ENCODE measurements at regions not wholly inside any gene's neighbourhood (a gene's known extent, or its start where the extent isn't known, plus 50 kb on each side); places are given as distances from the start of the nearest gene placed in this dataset.
"Not testable (repeated sequence)": the region's sequence is repeated elsewhere in the genome, so short reads cannot be mapped to it uniquely, and the experiment has no call there.

DNA sequence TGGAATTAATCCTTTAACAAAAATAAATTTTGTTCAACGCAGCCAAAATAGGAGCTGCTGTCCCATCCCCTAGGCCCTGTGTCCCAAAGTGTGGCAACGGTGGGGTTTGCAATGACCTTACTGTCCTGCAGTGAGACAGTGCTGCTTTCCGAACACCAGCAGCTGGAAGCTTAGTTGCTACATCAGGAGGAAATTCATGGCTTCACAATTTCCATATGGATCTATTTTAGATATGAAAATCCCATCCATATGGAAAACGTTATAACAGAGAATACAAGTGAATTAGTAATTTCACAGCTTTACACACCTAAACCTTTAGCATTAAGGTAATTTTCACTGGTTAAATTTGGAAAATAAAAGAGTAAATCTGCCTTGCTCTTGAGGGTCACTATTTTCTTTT, 396.3 kb upstream of the TENM3 start:
- H3K36me3 Mint-ChIP-seq (ENCODE audit: unreplicated experiment), result no peaks in the 10 kb centered on the region
- no peaks in the 10 kb centered on the region for H3K9me3 Mint-ChIP-seq (ENCODE audit: unreplicated experiment)
- no peak for DNase-seq (ENCODE audit: extremely low spot score, unreplicated experiment)
- TF ChIP-seq, protein P1, sequence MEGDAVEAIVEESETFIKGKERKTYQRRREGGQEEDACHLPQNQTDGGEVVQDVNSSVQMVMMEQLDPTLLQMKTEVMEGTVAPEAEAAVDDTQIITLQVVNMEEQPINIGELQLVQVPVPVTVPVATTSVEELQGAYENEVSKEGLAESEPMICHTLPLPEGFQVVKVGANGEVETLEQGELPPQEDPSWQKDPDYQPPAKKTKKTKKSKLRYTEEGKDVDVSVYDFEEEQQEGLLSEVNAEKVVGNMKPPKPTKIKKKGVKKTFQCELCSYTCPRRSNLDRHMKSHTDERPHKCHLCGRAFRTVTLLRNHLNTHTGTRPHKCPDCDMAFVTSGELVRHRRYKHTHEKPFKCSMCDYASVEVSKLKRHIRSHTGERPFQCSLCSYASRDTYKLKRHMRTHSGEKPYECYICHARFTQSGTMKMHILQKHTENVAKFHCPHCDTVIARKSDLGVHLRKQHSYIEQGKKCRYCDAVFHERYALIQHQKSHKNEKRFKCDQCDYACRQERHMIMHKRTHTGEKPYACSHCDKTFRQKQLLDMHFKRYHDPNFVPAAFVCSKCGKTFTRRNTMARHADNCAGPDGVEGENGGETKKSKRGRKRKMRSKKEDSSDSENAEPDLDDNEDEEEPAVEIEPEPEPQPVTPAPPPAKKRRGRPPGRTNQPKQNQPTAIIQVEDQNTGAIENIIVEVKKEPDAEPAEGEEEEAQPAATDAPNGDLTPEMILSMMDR (IDR thresholded peaks at IDR 0.05), result no peak
- no peaks in the 10 kb centered on the region for H3K27me3 Mint-ChIP-seq (ENCODE audit: unreplicated experiment)
- no peaks in the 10 kb centered on the region for H3K4me1 Mint-ChIP-seq (ENCODE audit: unreplicated experiment)
- no peak overlapping the region for H3K4me3 Mint-ChIP-seq (ENCODE audit: unreplicated experiment)
- no peak overlapping the region for H3K27ac Mint-ChIP-seq (ENCODE audit: unreplicated experiment)

DNA sequence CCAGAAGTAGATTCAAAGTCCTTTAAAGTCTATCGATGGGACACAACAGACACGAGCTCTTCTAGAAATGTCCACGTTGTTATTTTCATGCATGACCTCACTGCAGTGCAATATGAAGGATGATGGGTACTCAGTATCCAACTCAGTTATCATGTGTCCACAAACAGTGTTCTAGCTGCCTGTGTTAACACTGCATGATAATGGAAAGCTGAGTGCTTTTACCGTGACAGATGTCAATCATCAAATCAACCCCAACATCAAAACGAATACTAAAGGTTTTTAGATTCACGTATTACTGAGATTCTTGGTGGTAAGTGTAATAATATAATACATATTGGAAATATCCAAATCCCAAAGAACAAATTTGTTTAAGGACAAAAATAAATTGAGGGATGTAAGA, 394.8 kb upstream of the TENM3 start:
- H3K9me3 Mint-ChIP-seq (ENCODE audit: unreplicated experiment), result no peaks in the 10 kb centered on the region
- no peak for DNase-seq (ENCODE audit: extremely low spot score, unreplicated experiment)
- H3K36me3 Mint-ChIP-seq (ENCODE audit: unreplicated experiment), result no peaks in the 10 kb centered on the region
- no peaks in the 10 kb centered on the region for H3K4me1 Mint-ChIP-seq (ENCODE audit: unreplicated experiment)
- H3K27ac Mint-ChIP-seq (ENCODE audit: unreplicated experiment), result no peak overlapping the region
- H3K4me3 Mint-ChIP-seq (ENCODE audit: unreplicated experiment), result no peak overlapping the region
- no peaks in the 10 kb centered on the region for H3K27me3 Mint-ChIP-seq (ENCODE audit: unreplicated experiment)
- TF ChIP-seq, protein P1 (IDR thresholded peaks at IDR 0.05), result no peak

DNA sequence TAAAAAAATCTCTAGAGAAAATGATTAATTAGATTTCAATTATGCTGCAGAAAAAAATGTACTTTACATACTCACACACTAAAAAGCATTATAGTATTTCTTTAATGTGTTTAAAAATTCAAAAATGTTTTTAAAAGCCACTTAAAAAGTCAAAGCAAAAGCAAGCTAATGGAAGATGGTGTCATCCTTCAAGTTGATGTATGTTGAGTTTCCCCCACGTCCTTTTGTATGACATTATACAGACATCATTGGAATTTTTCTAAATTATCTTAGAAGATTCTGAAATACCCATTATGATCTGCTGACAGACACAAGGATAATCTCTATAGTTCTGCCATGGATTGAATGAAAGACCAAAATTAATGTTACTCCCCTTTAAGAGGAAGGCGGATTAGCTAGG, 393.7 kb upstream of the TENM3 start:
- Mint-ChIP-seq H3K4me3 (ENCODE audit: unreplicated experiment) (no peak overlapping the region), H3K36me3 (ENCODE audit: unreplicated experiment) (no peaks in the 10 kb centered on the region), H3K27ac (ENCODE audit: unreplicated experiment) (no peak overlapping the region), H3K4me1 (ENCODE audit: unreplicated experiment) (peaks cover 4% of the 10 kb centered on the region), H3K27me3 (ENCODE audit: unreplicated experiment) (no peaks in the 10 kb centered on the region), H3K9me3 (ENCODE audit: unreplicated experiment) (peaks cover under 1% of the 10 kb centered on the region)
- TF ChIP-seq, protein P1 (IDR thresholded peaks at IDR 0.05), result no peak
- no peak for DNase-seq (ENCODE audit: extremely low spot score, unreplicated experiment)

DNA sequence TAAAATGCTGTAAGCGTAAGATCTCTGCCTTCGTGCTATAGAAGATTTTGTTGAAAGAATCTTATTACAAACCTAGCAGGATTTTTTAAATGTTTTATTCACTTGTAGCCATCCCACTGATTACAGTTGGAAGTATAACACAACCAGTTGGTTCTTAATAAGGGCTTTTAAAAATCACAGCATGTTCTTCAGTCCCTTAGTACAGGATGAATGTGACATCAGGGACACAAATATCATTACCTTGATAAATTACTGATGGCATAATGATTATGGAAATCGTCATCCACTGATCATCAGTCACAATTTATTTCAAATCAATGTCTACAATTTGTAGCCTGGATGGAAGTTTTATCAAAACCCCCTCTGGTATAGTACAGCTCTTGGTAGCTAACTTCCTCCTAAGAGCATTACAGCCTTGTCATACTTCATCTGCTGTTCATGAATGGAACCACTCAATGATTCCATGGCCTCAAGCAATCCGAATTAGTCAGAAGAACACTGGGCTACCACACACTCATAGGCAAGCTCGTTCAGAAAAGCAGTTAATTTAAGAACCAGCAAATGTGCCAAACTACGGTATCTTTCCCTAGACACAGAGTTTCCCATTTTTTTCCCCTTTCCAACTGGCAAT, 389.2 kb upstream of the TENM3 start:
- H3K27ac Mint-ChIP-seq (ENCODE audit: unreplicated experiment), result no peak overlapping the region
- no peaks in the 10 kb centered on the region for H3K36me3 Mint-ChIP-seq (ENCODE audit: unreplicated experiment)
- TF ChIP-seq, protein P1 (IDR thresholded peaks at IDR 0.05), result no peak
- H3K4me3 Mint-ChIP-seq (ENCODE audit: unreplicated experiment), result no peak overlapping the region
- H3K27me3 Mint-ChIP-seq (ENCODE audit: unreplicated experiment), result no peaks in the 10 kb centered on the region
- no peak for DNase-seq (ENCODE audit: extremely low spot score, unreplicated experiment)
- peaks cover 8% of the 10 kb centered on the region for H3K9me3 Mint-ChIP-seq (ENCODE audit: unreplicated experiment)
- peaks cover 20% of the 10 kb centered on the region for H3K4me1 Mint-ChIP-seq (ENCODE audit: unreplicated experiment)

DNA sequence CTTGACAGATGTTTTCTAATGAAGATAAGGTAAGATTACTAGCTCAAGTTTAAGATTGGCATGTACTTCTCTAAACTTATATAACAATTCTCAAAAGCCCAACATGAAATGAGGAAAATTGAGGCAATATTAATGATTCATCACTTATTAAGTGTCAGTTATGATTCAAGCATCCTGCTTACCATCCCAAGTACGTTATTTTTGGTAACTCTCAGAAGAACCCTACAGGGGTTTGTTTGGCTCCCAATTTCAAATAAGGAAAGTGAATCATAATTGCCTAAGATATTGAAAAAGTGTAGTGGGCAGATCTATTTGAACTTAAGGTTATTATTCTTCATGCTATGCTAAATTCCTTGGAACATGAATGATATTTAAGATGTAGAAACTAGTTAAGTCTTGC, 387.9 kb upstream of the TENM3 start:
- no peaks in the 10 kb centered on the region for H3K36me3 Mint-ChIP-seq (ENCODE audit: unreplicated experiment)
- no peak overlapping the region for H3K4me3 Mint-ChIP-seq (ENCODE audit: unreplicated experiment)
- no peak overlapping the region for H3K27ac Mint-ChIP-seq (ENCODE audit: unreplicated experiment)
- peaks cover 31% of the 10 kb centered on the region for H3K4me1 Mint-ChIP-seq (ENCODE audit: unreplicated experiment)
- H3K27me3 Mint-ChIP-seq (ENCODE audit: unreplicated experiment), result no peaks in the 10 kb centered on the region
- H3K9me3 Mint-ChIP-seq (ENCODE audit: unreplicated experiment), result peaks cover 8% of the 10 kb centered on the region
- DNase-seq (ENCODE audit: extremely low spot score, unreplicated experiment), result no peak
- TF ChIP-seq, protein P1 (IDR thresholded peaks at IDR 0.05), result no peak

DNA sequence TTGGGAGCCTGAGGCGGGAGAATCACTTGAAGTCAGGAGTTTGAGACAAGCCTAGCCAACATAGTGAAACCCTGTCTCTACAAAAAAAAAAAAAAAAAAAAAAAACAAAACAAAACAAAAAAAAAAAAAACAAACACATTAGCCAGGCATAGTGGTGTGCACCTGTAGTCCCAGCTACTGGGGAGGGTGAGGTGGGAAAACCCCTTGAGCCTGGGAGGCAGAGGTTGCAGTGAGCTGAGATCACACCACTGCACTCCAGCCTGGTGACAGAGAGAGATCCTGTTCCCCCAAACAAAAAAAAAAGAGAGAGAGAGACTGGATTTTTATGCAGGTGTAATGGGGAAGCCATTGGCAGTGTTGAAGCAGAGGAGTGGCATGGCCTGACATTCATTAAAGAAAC, 385.7 kb upstream of the TENM3 start:
- not testable (repeated sequence) for H3K4me3 Mint-ChIP-seq (ENCODE audit: unreplicated experiment); DNase-seq (ENCODE audit: extremely low spot score, unreplicated experiment); H3K27ac Mint-ChIP-seq (ENCODE audit: unreplicated experiment); H3K27me3 Mint-ChIP-seq (ENCODE audit: unreplicated experiment); H3K9me3 Mint-ChIP-seq (ENCODE audit: unreplicated experiment); H3K36me3 Mint-ChIP-seq (ENCODE audit: unreplicated experiment)
- peaks cover 50% of the 10 kb centered on the region for H3K4me1 Mint-ChIP-seq (ENCODE audit: unreplicated experiment)

Data from osteocyte (in vitro differentiated cells).